ENCODE measurements at regions not wholly inside any gene's neighbourhood (a gene's known extent, or its start where the extent isn't known, plus 50 kb on each side); places are given as distances from the start of the nearest gene placed in this dataset.

DNA sequence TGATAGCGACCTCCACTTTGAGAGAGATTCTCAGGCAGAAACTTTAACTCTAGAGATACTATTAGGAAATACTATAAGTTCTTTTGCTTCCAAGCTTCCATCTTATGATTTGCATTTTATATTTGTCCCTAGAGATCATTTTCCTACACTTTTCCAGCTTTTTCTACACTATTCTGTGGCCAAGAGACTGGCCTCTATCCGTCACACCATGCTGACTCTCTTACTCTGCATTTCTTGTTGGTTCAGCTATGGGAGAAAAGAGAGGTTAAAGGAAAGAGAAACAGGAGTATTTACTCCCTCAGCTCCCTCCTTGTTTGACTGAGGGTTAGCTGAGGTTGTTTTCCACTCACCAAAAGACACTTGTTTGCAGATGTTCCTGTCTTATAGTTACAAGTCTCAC lies 665.6 kb upstream of the CXADR start:
- H3K4me3 Mint-ChIP-seq, result no peak overlapping the region
- intact Hi-C loops (cut with micrococcal nuclease), result no loop called here
- no peak overlapping the region for H3K27ac Mint-ChIP-seq
- H3K9me3 Mint-ChIP-seq, result peaks cover 6% of the 10 kb centered on the region
- no peak for DNase-seq
- CTCF ChIA-PET, result interaction anchor here (0.6 kb wide), 1 partner anchor 587 kb away, joined by 4 read pairs; no protein-coding TSS in a partner anchor
- H3K36me3 Mint-ChIP-seq (ENCODE audit: low read depth), result no peaks in the 10 kb centered on the region
- ATAC-seq, result no peak
- no peaks in the 10 kb centered on the region for H3K27me3 Mint-ChIP-seq
- POLR2A ChIA-PET, result no interaction called here
- no peaks in the 10 kb centered on the region for H3K4me1 Mint-ChIP-seq (ENCODE audit: low read depth)
- TF ChIP-seq, protein P1, sequence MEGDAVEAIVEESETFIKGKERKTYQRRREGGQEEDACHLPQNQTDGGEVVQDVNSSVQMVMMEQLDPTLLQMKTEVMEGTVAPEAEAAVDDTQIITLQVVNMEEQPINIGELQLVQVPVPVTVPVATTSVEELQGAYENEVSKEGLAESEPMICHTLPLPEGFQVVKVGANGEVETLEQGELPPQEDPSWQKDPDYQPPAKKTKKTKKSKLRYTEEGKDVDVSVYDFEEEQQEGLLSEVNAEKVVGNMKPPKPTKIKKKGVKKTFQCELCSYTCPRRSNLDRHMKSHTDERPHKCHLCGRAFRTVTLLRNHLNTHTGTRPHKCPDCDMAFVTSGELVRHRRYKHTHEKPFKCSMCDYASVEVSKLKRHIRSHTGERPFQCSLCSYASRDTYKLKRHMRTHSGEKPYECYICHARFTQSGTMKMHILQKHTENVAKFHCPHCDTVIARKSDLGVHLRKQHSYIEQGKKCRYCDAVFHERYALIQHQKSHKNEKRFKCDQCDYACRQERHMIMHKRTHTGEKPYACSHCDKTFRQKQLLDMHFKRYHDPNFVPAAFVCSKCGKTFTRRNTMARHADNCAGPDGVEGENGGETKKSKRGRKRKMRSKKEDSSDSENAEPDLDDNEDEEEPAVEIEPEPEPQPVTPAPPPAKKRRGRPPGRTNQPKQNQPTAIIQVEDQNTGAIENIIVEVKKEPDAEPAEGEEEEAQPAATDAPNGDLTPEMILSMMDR (IDR thresholded peaks at IDR 0.05), result no peak

DNA sequence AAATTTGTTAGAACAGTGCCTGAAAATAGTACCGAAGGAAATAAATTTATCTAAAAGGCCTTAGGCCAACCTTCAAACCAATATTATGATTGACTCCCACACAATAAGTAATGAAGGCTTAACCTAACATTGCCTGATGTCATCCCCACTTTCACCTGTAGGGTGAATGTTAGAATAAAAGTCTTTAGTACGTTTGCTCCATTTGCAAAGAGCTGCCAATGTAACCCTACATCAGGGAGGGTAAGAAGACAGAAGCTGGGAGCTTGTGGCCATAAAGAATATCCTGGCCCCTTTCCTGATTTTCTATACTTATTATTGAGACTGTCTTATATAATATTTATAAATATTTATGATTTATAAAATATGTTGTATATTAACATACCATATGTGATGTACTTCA lies 661.8 kb upstream of the CXADR start:
- Mint-ChIP-seq H3K4me1 (ENCODE audit: low read depth) (no peaks in the 10 kb centered on the region), H3K9me3 (peaks cover 11% of the 10 kb centered on the region), H3K36me3 (ENCODE audit: low read depth) (no peaks in the 10 kb centered on the region), H3K27me3 (no peaks in the 10 kb centered on the region), H3K27ac (no peak overlapping the region), H3K4me3 (no peak overlapping the region)
- ATAC-seq (no peak), DNase-seq (no peak)
- TF ChIP-seq, protein P1 (IDR thresholded peaks at IDR 0.05), result no peak
- ChIA-PET CTCF (no interaction called here), POLR2A (no interaction called here)
- intact Hi-C loops (cut with micrococcal nuclease), result no loop called here

DNA sequence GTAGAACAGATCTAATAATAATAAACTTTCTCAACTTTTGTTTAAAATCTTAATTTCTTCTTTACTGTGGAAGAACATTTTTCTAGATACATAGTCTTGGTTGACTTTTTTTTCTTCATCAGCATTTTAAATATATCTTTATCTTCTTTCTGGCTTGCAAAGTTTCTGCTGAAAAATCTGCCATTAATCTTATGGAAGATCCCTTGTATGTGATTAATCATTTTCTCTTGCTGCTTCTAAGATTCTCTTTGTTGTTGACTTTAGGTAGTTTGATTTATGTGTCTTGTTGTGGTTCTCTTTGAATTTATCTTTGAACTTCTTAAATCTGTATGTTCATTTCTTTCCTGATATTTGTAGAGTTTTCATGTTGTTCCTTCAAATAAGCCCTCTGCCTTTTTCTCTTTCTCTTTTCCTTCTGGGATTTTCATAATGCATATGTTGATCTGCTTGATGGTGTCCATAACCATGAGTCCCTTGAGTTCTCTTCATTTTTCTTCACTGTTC lies 657.6 kb upstream of the CXADR start:
- intact Hi-C loops (cut with micrococcal nuclease), result no loop called here
- ChIA-PET POLR2A (no interaction called here), CTCF (no interaction called here)
- TF ChIP-seq, protein P1 (IDR thresholded peaks at IDR 0.05), result no peak
- H3K4me3 Mint-ChIP-seq, result no peak overlapping the region
- ATAC-seq (no peak), DNase-seq (no peak)
- H3K27ac Mint-ChIP-seq, result no peak overlapping the region
- peaks cover 16% of the 10 kb centered on the region for H3K9me3 Mint-ChIP-seq
- H3K4me1 Mint-ChIP-seq (ENCODE audit: low read depth), result no peaks in the 10 kb centered on the region
- H3K36me3 Mint-ChIP-seq (ENCODE audit: low read depth), result no peaks in the 10 kb centered on the region
- H3K27me3 Mint-ChIP-seq, result no peaks in the 10 kb centered on the region

DNA sequence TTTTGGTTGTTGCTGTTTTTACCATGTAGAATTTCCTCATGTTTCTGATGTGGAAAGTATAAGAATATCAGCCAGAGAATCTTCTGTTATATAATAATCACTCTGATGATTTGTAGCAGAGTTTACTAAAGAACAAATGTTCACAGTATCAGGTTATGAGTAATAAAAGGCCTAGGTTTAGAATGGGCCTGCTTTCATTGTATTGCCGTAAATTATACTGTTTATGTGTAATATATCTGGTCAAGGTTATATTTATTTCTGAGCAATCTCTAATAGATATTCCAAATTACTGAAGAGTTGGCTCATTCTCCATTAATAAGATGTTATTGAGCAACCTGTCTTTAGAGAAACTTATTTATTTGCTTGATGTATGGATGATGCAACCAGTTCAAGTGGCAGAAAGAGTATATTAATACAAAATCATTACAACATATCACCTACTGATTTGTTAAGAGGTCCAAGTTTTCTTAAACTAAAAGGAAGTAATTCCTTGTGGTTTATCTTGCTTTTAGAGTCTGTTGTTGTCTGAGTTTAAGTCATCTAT lies 649.4 kb upstream of the CXADR start:
- ChIA-PET POLR2A (no interaction called here), CTCF (no interaction called here)
- TF ChIP-seq, protein P1 (IDR thresholded peaks at IDR 0.05), result no peak
- DNase-seq (no peak), ATAC-seq (no peak)
- H3K4me3 Mint-ChIP-seq, result no peak overlapping the region
- H3K4me1 Mint-ChIP-seq (ENCODE audit: low read depth), result no peaks in the 10 kb centered on the region
- H3K27ac Mint-ChIP-seq, result no peak overlapping the region
- intact Hi-C loops (cut with micrococcal nuclease), result no loop called here
- H3K27me3 Mint-ChIP-seq, result no peaks in the 10 kb centered on the region
- peaks cover 3% of the 10 kb centered on the region for H3K9me3 Mint-ChIP-seq
- no peaks in the 10 kb centered on the region for H3K36me3 Mint-ChIP-seq (ENCODE audit: low read depth)

DNA sequence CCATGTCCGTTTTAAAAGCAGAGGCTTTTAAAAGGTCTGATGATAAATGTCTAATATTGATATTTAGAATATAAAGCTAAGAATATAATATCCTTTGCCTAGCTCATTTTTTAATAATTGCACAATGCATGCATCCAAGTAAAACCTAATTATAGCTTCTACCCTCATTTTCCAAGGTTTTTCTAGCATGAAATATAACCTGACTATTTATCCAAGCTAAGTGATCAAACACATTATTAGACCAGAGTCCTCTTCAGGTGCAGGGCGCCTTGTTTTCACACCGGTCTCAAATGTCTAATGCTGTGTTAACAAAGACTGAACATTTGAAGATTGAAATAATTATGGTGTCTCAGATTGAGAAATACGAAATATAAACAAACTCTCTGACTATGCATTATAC lies 648.9 kb upstream of the CXADR start:
- H3K27ac Mint-ChIP-seq, result no peak overlapping the region
- ChIA-PET POLR2A (no interaction called here), CTCF (no interaction called here)
- intact Hi-C loops (cut with micrococcal nuclease), result no loop called here
- DNase-seq, result no peak
- TF ChIP-seq, protein P1 (IDR thresholded peaks at IDR 0.05), result no peak
- no peak overlapping the region for H3K4me3 Mint-ChIP-seq
- no peaks in the 10 kb centered on the region for H3K27me3 Mint-ChIP-seq
- no peaks in the 10 kb centered on the region for H3K4me1 Mint-ChIP-seq (ENCODE audit: low read depth)
- no peaks in the 10 kb centered on the region for H3K36me3 Mint-ChIP-seq (ENCODE audit: low read depth)
- peaks cover 3% of the 10 kb centered on the region for H3K9me3 Mint-ChIP-seq
- ATAC-seq, result no peak
